A673 (cell line): ENCODE measurements at regions not wholly inside any gene's neighbourhood (a gene's known extent, or its start where the extent isn't known, plus 50 kb on each side); places are given as distances from the start of the nearest gene placed in this dataset.
"Not testable (repeated sequence)": the region's sequence is repeated elsewhere in the genome, so short reads cannot be mapped to it uniquely, and the experiment has no call there.

ENCODE experiments used
- CTCF ChIP-seq: fragments of 300-800, 200-600 bp; sonication (generic); conservative IDR thresholded peaks from 2 replicates; pipeline ENCODE4 v1.5.1; 2017; ENCODE audit warnings: low read depth, mild to moderate bottlenecking, antibody characterized with exemption, low read length, moderate library complexity, mixed read lengths
- EZH2 ChIP-seq: fragments of 200-600 bp; sonication (generic); IDR thresholded peaks from 2 replicates; pipeline ENCODE4 v1.6.1; 2017; ENCODE audit warnings: borderline replicate concordance, low read depth, mild to moderate bottlenecking, mixed read lengths, antibody characterized with exemption, low read length; ENCODE audit not compliant: poor library complexity, severe bottlenecking

DNA sequence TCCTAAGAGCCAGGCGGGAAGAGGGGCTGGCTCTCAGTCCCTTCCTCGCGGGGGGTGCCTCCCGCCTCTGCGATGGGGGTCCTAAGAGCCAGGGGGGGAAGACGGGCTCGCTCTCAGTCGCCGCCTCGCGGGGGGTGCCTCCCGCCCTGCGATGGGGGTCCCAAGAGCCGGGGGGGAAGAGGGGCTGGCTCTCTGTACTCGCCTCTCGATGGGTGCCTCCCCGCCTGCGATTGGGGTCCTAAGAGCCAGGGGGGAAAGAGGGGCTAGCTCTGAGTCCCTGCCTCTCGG is 2326.1 kb upstream of the PCDH20 start:
- not testable (repeated sequence) for TF ChIP-seq CTCF, EZH2
